ENCODE measurements at regions not wholly inside any gene's neighbourhood (a gene's known extent, or its start where the extent isn't known, plus 50 kb on each side); places are given as distances from the start of the nearest gene placed in this dataset.

DNA sequence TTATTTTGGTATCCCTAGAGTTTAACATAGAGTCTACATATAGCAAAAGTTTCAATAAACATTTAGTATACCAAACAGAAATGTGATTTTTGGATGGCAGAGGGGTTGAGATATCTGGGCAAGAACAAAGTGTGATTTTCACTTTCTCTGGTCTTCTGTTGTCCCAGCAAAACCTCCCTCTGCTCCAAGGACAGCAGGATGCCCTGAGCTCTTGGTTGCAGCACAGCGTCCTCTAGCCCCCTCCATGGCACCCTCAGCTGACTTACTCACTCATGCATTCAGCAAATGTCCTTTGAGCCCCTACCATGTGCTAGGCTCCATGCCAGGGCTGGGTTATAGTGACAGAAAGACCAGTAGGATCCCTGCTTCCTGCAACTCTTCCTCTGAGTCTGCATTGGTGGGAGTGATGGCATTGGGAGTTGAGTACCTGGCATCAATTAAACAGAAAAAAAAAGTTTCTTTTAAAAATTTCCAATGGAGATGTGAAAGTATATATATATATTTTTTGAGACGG, 104.8 kb upstream of the UBL3 start:
- Histone ChIP-seq H3K36me3 (ENCODE audit: insufficient read depth, low read length) (no peaks in the 10 kb centered on the region), H3K4me1 (ENCODE audit: insufficient read depth, low read length) (no peaks in the 10 kb centered on the region), H3K4me2 (ENCODE audit: insufficient read depth, low read length) (no peak overlapping the region), H3K4me3 (ENCODE audit: insufficient read depth, low read length) (no peak overlapping the region), H4K20me1 (ENCODE audit: insufficient read depth, low read length) (no peaks in the 10 kb centered on the region), H3K27ac (ENCODE audit: low read depth, low read length) (no peak overlapping the region), H2AFZ (ENCODE audit: low read length) (no peak overlapping the region), H3K79me2 (ENCODE audit: insufficient read depth, low read length) (no peaks in the 10 kb centered on the region), H3K27me3 (ENCODE audit: insufficient read depth, low read length) (peaks cover 32% of the 10 kb centered on the region), H3K9me3 (ENCODE audit: low read depth, low read length) (no peaks in the 10 kb centered on the region)
- DNase-seq (ENCODE audit: insufficient read length, low spot score, missing footprints) = no peak
- TF ChIP-seq, protein P1, sequence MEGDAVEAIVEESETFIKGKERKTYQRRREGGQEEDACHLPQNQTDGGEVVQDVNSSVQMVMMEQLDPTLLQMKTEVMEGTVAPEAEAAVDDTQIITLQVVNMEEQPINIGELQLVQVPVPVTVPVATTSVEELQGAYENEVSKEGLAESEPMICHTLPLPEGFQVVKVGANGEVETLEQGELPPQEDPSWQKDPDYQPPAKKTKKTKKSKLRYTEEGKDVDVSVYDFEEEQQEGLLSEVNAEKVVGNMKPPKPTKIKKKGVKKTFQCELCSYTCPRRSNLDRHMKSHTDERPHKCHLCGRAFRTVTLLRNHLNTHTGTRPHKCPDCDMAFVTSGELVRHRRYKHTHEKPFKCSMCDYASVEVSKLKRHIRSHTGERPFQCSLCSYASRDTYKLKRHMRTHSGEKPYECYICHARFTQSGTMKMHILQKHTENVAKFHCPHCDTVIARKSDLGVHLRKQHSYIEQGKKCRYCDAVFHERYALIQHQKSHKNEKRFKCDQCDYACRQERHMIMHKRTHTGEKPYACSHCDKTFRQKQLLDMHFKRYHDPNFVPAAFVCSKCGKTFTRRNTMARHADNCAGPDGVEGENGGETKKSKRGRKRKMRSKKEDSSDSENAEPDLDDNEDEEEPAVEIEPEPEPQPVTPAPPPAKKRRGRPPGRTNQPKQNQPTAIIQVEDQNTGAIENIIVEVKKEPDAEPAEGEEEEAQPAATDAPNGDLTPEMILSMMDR (IDR thresholded peaks at IDR 0.05; ENCODE audit: extremely low read depth, low read depth, low read length) = no peak

DNA sequence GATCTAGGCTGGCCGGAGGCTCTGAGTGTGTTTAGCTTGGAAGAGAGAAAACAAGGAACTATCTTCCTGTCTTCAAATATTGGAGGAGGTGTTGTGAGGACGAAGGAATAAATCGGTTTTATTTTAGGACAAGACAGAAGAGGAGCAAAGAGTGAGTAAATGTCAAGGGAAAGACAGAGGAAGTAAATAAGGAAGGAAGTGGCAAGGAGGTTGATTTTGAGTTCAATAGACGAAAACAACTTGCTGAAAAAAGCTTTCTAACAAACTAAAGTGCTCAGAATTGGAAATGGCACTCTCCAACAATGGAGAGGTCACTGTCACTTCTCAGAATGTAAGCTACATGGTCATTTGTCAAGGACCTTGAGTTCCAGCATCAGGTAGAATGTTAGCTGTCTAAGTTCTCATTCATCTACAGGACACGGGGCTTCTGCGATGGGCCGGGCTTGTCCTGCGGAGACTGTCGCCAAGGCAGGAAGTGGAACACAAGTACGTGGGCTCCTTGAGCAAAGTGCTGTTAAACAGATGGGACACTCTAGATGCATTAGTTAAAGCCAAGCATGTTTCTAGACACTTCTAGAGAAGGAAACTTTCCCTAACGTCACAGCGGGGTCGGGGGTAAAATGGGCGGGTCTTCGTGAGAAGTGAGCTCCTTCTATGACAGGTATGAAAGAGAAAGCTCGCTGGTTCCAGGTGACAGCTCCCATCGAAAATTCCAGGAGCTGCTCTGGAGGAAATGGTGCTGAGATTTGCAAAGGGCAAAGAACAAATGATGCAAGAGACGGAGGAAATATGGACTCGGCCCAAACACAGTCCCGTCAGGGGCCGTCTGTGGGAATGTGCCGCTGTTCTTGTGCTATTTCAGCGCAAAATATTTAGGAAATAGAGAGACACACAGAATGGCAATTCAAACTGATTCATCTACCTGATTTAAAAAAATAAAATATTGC, 103.9 kb upstream of the UBL3 start:
- TF ChIP-seq, protein P1 (IDR thresholded peaks at IDR 0.05; ENCODE audit: extremely low read depth, low read depth, low read length) = no peak
- Histone ChIP-seq H3K4me2 (ENCODE audit: insufficient read depth, low read length) (no peak overlapping the region), H3K79me2 (ENCODE audit: insufficient read depth, low read length) (no peaks in the 10 kb centered on the region), H3K4me3 (ENCODE audit: insufficient read depth, low read length) (no peak overlapping the region), H3K4me1 (ENCODE audit: insufficient read depth, low read length) (no peaks in the 10 kb centered on the region), H4K20me1 (ENCODE audit: insufficient read depth, low read length) (no peaks in the 10 kb centered on the region), H3K27ac (ENCODE audit: low read depth, low read length) (no peak overlapping the region), H3K36me3 (ENCODE audit: insufficient read depth, low read length) (no peaks in the 10 kb centered on the region), H3K9me3 (ENCODE audit: low read depth, low read length) (no peaks in the 10 kb centered on the region), H3K27me3 (ENCODE audit: insufficient read depth, low read length) (peaks cover 29% of the 10 kb centered on the region), H2AFZ (ENCODE audit: low read length) (no peak overlapping the region)
- DNase-seq (ENCODE audit: insufficient read length, low spot score, missing footprints) = no peak

DNA sequence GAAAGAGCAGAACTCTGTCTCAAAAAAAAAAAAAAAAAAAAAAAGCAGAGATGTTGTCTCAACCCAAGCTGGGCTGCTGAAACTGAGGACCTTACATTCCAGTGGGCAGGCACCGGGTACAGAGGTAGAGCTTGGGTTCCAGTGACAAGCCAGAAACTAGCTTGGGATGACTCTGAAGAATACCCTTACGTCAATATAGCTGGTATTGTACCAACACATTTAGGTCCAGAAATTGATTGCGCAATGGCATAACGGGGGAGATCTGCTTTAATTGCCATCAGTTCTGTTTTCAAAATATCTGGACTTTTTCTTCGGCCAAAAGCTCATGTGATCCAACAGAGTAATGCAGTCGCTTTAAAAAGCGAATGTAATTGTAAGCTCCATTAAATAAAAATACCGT, 103.1 kb upstream of the UBL3 start:
- no peak overlapping the region for H2AFZ ChIP-seq (ENCODE audit: low read length)
- H3K9me3 ChIP-seq (ENCODE audit: low read depth, low read length) = no peaks in the 10 kb centered on the region
- TF ChIP-seq, protein P1 (IDR thresholded peaks at IDR 0.05; ENCODE audit: extremely low read depth, low read depth, low read length) = no peak
- peaks cover 27% of the 10 kb centered on the region for H3K27me3 ChIP-seq (ENCODE audit: insufficient read depth, low read length)
- no peak overlapping the region for H3K27ac ChIP-seq (ENCODE audit: low read depth, low read length)
- no peak overlapping the region for H3K4me2 ChIP-seq (ENCODE audit: insufficient read depth, low read length)
- no peak overlapping the region for H3K4me3 ChIP-seq (ENCODE audit: insufficient read depth, low read length)
- no peaks in the 10 kb centered on the region for H3K36me3 ChIP-seq (ENCODE audit: insufficient read depth, low read length)
- H4K20me1 ChIP-seq (ENCODE audit: insufficient read depth, low read length) = no peaks in the 10 kb centered on the region
- no peak for DNase-seq (ENCODE audit: insufficient read length, low spot score, missing footprints)
- no peaks in the 10 kb centered on the region for H3K4me1 ChIP-seq (ENCODE audit: insufficient read depth, low read length)
- no peaks in the 10 kb centered on the region for H3K79me2 ChIP-seq (ENCODE audit: insufficient read depth, low read length)

DNA sequence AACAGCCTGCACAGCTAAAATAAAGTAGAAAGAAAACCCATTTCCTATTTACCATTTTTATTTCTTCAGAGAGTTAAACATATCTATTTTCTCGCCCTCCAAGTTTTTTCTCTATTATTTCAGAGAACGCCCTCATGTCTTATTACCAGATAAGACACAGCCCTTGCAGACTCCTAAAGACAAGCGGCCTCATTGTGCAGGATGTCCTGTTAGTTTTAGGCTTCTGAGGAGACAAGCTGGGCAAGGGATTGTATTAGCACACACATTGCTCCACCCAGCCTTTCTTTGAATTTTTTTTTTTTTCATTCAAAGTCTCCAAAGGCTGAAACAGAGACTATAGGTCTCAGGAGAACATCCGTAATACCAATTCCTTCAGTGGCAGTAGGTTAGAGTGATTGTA, 101.8 kb upstream of the UBL3 start:
- H3K4me2 ChIP-seq (ENCODE audit: insufficient read depth, low read length) = no peak overlapping the region
- TF ChIP-seq, protein P1 (IDR thresholded peaks at IDR 0.05; ENCODE audit: extremely low read depth, low read depth, low read length) = no peak
- H3K4me3 ChIP-seq (ENCODE audit: insufficient read depth, low read length) = no peak overlapping the region
- H3K36me3 ChIP-seq (ENCODE audit: insufficient read depth, low read length) = no peaks in the 10 kb centered on the region
- H3K4me1 ChIP-seq (ENCODE audit: insufficient read depth, low read length) = no peaks in the 10 kb centered on the region
- DNase-seq (ENCODE audit: insufficient read length, low spot score, missing footprints) = no peak
- no peaks in the 10 kb centered on the region for H3K9me3 ChIP-seq (ENCODE audit: low read depth, low read length)
- H2AFZ ChIP-seq (ENCODE audit: low read length) = no peak overlapping the region
- H3K27me3 ChIP-seq (ENCODE audit: insufficient read depth, low read length) = peaks cover 17% of the 10 kb centered on the region
- H3K79me2 ChIP-seq (ENCODE audit: insufficient read depth, low read length) = no peaks in the 10 kb centered on the region
- no peak overlapping the region for H3K27ac ChIP-seq (ENCODE audit: low read depth, low read length)
- no peaks in the 10 kb centered on the region for H4K20me1 ChIP-seq (ENCODE audit: insufficient read depth, low read length)
